Stomach (tissue), 4 donors: ENCODE measurements at regions not wholly inside any gene's neighbourhood (a gene's known extent, or its start where the extent isn't known, plus 50 kb on each side); places are given as distances from the start of the nearest gene placed in this dataset.

ENCODE experiments used
- CTCF ChIP-seq, 7 experiments: fragments of 450-650 bp in 4 of 7; fragments of 200-600 bp in 3 of 7; sonication (generic) in 3 of 7; IDR thresholded peaks; one replicate each; pipeline ENCODE4 v1.5.1; 2016 to 2019; ENCODE audit warnings: antibody characterized with exemption in 7 of 7, control low read depth in 2 of 7, mild to moderate bottlenecking in 1 of 7
- EP300 ChIP-seq: sonication (generic); formaldehyde crosslinking; IDR thresholded peaks from one replicate; pipeline ENCODE4 v1.6.1; 2017; ENCODE audit warnings: antibody characterized with exemption
- POLR2A ChIP-seq, 4 donors: fragments of 450-650 bp; IDR thresholded peaks; one replicate each; pipeline ENCODE4 v1.6.1; 2016; ENCODE audit warnings: antibody characterized with exemption in 4 of 4, control low read depth in 2 of 4, mild to moderate bottlenecking in 1 of 4, moderate library complexity in 1 of 4

DNA sequence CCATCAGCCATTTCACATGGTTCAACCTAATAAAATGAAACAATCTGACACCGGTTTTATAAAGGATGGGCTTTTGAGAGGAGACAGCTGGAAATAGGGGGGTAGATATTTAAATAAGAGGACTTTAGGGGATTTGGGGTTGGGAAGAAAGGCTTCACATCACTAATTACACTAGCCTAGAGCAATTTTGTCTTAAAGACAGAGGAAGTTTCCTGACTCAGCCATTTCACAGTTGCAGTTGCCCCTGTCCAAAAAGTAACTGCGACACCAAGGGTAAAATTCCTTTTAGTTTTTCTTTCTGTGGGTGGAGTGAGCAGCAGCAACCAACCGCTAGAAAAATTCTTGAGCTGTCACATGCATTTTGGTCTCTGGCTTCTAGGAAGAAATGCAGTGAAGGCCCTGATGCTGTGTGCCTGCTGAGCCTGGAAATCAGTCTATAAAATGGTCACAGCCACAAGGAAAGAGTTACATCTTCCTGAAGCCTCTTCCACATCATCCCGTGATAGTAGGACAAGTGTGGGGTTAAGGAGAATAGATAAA is 233.6 kb downstream of the ZNF674 start:
- TF ChIP-seq CTCF (IDR thresholded peaks at IDR 0.05) (no peak), POLR2A (IDR thresholded peaks at IDR 0.05) (no peak), EP300 (no peak)
